H9 (cell line): ENCODE measurements at regions not wholly inside any gene's neighbourhood (a gene's known extent, or its start where the extent isn't known, plus 50 kb on each side); places are given as distances from the start of the nearest gene placed in this dataset.

ENCODE experiments used
- DNase-seq: peaks from one replicate; pipeline ENCODE4 v3.0.0-alpha.2; 2017
- H2AFZ ChIP-seq: one replicate; pipeline ENCODE4 v1.6.1; 2013; ENCODE audit warnings: mild to moderate bottlenecking, low read length, control low read depth, moderate library complexity
- H2AK5ac ChIP-seq: 2 replicates; pipeline ENCODE4 v1.6.1; 2013; ENCODE audit warnings: low read length, control low read depth, mixed read lengths; ENCODE audit not compliant: insufficient read length
- H2BK120ac ChIP-seq: one replicate; pipeline ENCODE4 v1.6.1; 2013; ENCODE audit warnings: low read depth, mild to moderate bottlenecking, low read length, control low read depth, inconsistent platforms; ENCODE audit not compliant: poor library complexity, severe bottlenecking
- H2BK12ac ChIP-seq: 2 replicates; pipeline ENCODE4 v1.6.1; 2013; ENCODE audit warnings: low read length, control low read depth, mixed read lengths, low read depth; ENCODE audit not compliant: insufficient read length
- H2BK15ac ChIP-seq: 2 replicates; pipeline ENCODE4 v1.6.1; 2013; ENCODE audit warnings: low read depth, low read length, control low read depth
- H2BK20ac ChIP-seq: one replicate; pipeline ENCODE4 v1.6.1; 2013; ENCODE audit warnings: low read depth, mild to moderate bottlenecking, low read length, control low read depth, inconsistent platforms; ENCODE audit not compliant: poor library complexity, severe bottlenecking
- H2BK5ac ChIP-seq: 2 replicates; pipeline ENCODE4 v1.6.1; 2013; ENCODE audit warnings: low read length, control low read depth, mixed read lengths; ENCODE audit not compliant: insufficient read length
- H3K14ac ChIP-seq: 2 replicates; pipeline ENCODE4 v1.6.1; 2013; ENCODE audit warnings: low read length, control low read depth; ENCODE audit not compliant: insufficient read depth
- H3K18ac ChIP-seq: 2 replicates; pipeline ENCODE4 v1.6.1; 2013; ENCODE audit warnings: low read depth, mild to moderate bottlenecking, mixed read lengths, low read length, control low read depth; ENCODE audit not compliant: insufficient read length
- H3K23ac ChIP-seq: 2 replicates; pipeline ENCODE4 v1.6.1; 2013; ENCODE audit warnings: low read length, control low read depth, mixed read lengths, low read depth; ENCODE audit not compliant: insufficient read length
- H3K23me2 ChIP-seq: 2 replicates; pipeline ENCODE4 v1.6.1; 2013; ENCODE audit warnings: low read depth, mild to moderate bottlenecking, mixed read lengths, low read length, control low read depth; ENCODE audit not compliant: insufficient read length, poor library complexity, severe bottlenecking
- H3K27ac ChIP-seq: 2 replicates; pipeline ENCODE4 v1.5.1; 2013; ENCODE audit warnings: low read length, control low read depth, mixed read lengths, low read depth; ENCODE audit not compliant: insufficient read length
- H3K27me3 ChIP-seq: 2 replicates; pipeline ENCODE4 v1.6.1; 2013; ENCODE audit warnings: low read length, control low read depth, inconsistent platforms; ENCODE audit not compliant: insufficient read depth
- H3K4ac ChIP-seq: 2 replicates; pipeline ENCODE4 v1.6.1; 2013; ENCODE audit warnings: low read depth, mild to moderate bottlenecking, control low read depth, inconsistent platforms, low read length, moderate library complexity
- H3K4me1 ChIP-seq: 2 replicates; pipeline ENCODE4 v1.6.1; 2013; ENCODE audit warnings: low read length, control low read depth, inconsistent platforms; ENCODE audit not compliant: insufficient read depth
- H3K4me2 ChIP-seq: 2 replicates; pipeline ENCODE4 v1.6.1; 2013; ENCODE audit warnings: low read length, control low read depth, mixed read lengths; ENCODE audit not compliant: insufficient read length, insufficient read depth
- H3K56ac ChIP-seq: 2 replicates; pipeline ENCODE4 v1.6.1; 2013; ENCODE audit warnings: low read depth, mild to moderate bottlenecking, mixed read lengths, low read length, control low read depth; ENCODE audit not compliant: insufficient read length
- H3K79me1 ChIP-seq: 2 replicates; pipeline ENCODE4 v1.6.1; 2013; ENCODE audit warnings: low read depth, mild to moderate bottlenecking, moderate library complexity, low read length, control low read depth, inconsistent platforms; ENCODE audit not compliant: insufficient read depth, poor library complexity, severe bottlenecking
- H3K79me2 ChIP-seq: 2 replicates; pipeline ENCODE4 v1.6.1; 2013; ENCODE audit warnings: low read length, control low read depth, inconsistent platforms; ENCODE audit not compliant: insufficient read depth
- H3K9ac ChIP-seq: 2 replicates; pipeline ENCODE4 v1.6.1; 2013; ENCODE audit warnings: low read length, control low read depth, mixed read lengths; ENCODE audit not compliant: insufficient read length; ENCODE audit errors: extremely low read depth
- H3K9me3 ChIP-seq: one replicate; pipeline ENCODE4 v1.6.1; 2013; ENCODE audit warnings: low read depth, low read length, inconsistent platforms; ENCODE audit not compliant: control insufficient read depth
- H3T11ph ChIP-seq: one replicate; pipeline ENCODE4 v1.6.1; 2013; ENCODE audit warnings: mild to moderate bottlenecking, low read length, control low read depth, inconsistent platforms
- H4K20me1 ChIP-seq: one replicate; pipeline ENCODE4 v1.6.1; 2013; ENCODE audit not compliant: control insufficient read depth, insufficient read length, insufficient read depth
- H4K5ac ChIP-seq: 2 replicates; pipeline ENCODE4 v1.6.1; 2013; ENCODE audit warnings: low read depth, mild to moderate bottlenecking, mixed read lengths, low read length, control low read depth; ENCODE audit not compliant: insufficient read length
- H4K8ac ChIP-seq: replicated peaks from 2 replicates; pipeline ENCODE4 v1.6.1; 2013; ENCODE audit warnings: low read length, control low read depth, mixed read lengths, low read depth; ENCODE audit not compliant: insufficient read length
- H4K91ac ChIP-seq: 2 replicates; pipeline ENCODE4 v1.6.1; 2013; ENCODE audit warnings: low read depth, mild to moderate bottlenecking, moderate library complexity, mixed read lengths, low read length, control low read depth; ENCODE audit not compliant: insufficient read length
- H3K27ac Mint-ChIP-seq, 3 experiments: 2 replicates in 2 of 3; 3 replicates in 1 of 3; pipeline ENCODE4 v1.8.0; 2020 to 2021; ENCODE audit warnings: mixed read lengths in 3 of 3, mild to moderate bottlenecking in 1 of 3, moderate library complexity in 1 of 3
- H3K27me3 Mint-ChIP-seq: 2 replicates; pipeline ENCODE4 v1.8.0; 2021; ENCODE audit warnings: low read depth, mild to moderate bottlenecking, moderate library complexity, mixed read lengths
- H3K36me3 Mint-ChIP-seq, 3 experiments: 2 replicates in 2 of 3; 3 replicates in 1 of 3; pipeline ENCODE4 v1.8.0; 2020 to 2021; ENCODE audit warnings: low read depth in 3 of 3, mixed read lengths in 3 of 3; ENCODE audit not compliant: insufficient read depth in 1 of 3
- H3K4me1 Mint-ChIP-seq, 2 experiments: 2 replicates each; pipeline ENCODE4 v1.8.0; 2020; ENCODE audit warnings: mixed read lengths in 2 of 2
- H3K4me3 Mint-ChIP-seq, 2 experiments: 2 replicates in 1 of 2; 3 replicates in 1 of 2; pipeline ENCODE4 v1.8.0; 2020 to 2021; ENCODE audit warnings: mild to moderate bottlenecking in 2 of 2, mixed read lengths in 2 of 2, moderate library complexity in 1 of 2
- H3K9me3 Mint-ChIP-seq, 2 experiments: 2 replicates in 1 of 2; 3 replicates in 1 of 2; pipeline ENCODE4 v1.8.0; 2020; ENCODE audit warnings: mild to moderate bottlenecking in 2 of 2, mixed read lengths in 2 of 2, moderate library complexity in 1 of 2
- WGBS: extraction: QIAGEN DNeasy Blood & Tissue Kit; methylation state at CpG from one replicate; pipeline ENCODE4 v1.1.7; 2013; ENCODE audit warnings: missing lambda C conversion rate, low lambda C conversion rate, mixed read lengths; ENCODE audit not compliant: insufficient read length; ENCODE audit errors: extremely low coverage; 5-methylcytosine and 5-hydroxymethylcytosine counted together
- TF ChIP-seq, protein P1 (sequence below): fragments of 200-600 bp; sonication (generic); conservative IDR thresholded peaks from 3 replicates; pipeline ENCODE4 v1.8.0; 2021; ENCODE audit warnings: antibody characterized with exemption, mild to moderate bottlenecking

DNA sequence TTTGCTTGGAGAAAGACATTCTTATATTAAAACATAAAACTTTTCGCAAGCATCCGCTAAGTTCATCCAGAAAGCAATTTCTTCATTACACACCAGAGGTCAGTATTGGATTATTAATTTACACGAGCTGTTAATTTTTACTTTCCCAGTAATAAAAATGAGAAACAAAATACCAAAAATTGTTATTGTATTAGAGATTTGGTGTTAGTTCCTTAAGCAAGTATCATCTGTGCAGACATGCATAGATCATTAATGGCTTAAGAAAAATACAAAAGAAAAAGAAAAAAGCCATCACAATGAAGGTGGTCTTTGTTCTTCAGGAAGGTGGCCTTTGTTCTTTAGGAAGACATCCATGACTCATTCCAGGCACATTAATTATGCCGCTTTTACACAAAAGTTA, 53.6 kb upstream of the HNMT start:
- no peak overlapping the region for H3K18ac ChIP-seq
- Mint-ChIP-seq H3K27ac (no peak overlapping the region), H3K27me3 (no peaks in the 10 kb centered on the region), H3K9me3 (no peaks in the 10 kb centered on the region), H3K36me3 (no peaks in the 10 kb centered on the region), H3K4me1 (peaks cover 0 to 4% of the 10 kb centered on the region in 2 experiments; a peak in 2 of 4 replicates), H3K4me3 (no peak overlapping the region)
- no peaks in the 10 kb centered on the region for H3K23me2 ChIP-seq
- H3K27me3 ChIP-seq: no peaks in the 10 kb centered on the region
- no peak overlapping the region for H3K4me2 ChIP-seq
- H3K14ac ChIP-seq: no peak overlapping the region
- H3K56ac ChIP-seq: no peak overlapping the region
- no peak overlapping the region for H4K5ac ChIP-seq
- H4K20me1 ChIP-seq: no peaks in the 10 kb centered on the region
- H3K4me1 ChIP-seq: no peaks in the 10 kb centered on the region
- H3K27ac ChIP-seq: no peak overlapping the region
- no peak overlapping the region for H4K91ac ChIP-seq
- H3K79me1 ChIP-seq: no peaks in the 10 kb centered on the region
- no peak overlapping the region for H2BK15ac ChIP-seq
- H3K9me3 ChIP-seq: no peaks in the 10 kb centered on the region
- DNase-seq: no peak
- H2BK12ac ChIP-seq: no peak overlapping the region
- H2BK20ac ChIP-seq: no peak overlapping the region
- H3K23ac ChIP-seq: no peak overlapping the region
- no peak overlapping the region for H2BK120ac ChIP-seq
- no peak overlapping the region for H3T11ph ChIP-seq
- TF ChIP-seq, protein P1, sequence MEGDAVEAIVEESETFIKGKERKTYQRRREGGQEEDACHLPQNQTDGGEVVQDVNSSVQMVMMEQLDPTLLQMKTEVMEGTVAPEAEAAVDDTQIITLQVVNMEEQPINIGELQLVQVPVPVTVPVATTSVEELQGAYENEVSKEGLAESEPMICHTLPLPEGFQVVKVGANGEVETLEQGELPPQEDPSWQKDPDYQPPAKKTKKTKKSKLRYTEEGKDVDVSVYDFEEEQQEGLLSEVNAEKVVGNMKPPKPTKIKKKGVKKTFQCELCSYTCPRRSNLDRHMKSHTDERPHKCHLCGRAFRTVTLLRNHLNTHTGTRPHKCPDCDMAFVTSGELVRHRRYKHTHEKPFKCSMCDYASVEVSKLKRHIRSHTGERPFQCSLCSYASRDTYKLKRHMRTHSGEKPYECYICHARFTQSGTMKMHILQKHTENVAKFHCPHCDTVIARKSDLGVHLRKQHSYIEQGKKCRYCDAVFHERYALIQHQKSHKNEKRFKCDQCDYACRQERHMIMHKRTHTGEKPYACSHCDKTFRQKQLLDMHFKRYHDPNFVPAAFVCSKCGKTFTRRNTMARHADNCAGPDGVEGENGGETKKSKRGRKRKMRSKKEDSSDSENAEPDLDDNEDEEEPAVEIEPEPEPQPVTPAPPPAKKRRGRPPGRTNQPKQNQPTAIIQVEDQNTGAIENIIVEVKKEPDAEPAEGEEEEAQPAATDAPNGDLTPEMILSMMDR: peak; percentile 72
- H2AK5ac ChIP-seq: no peak overlapping the region
- H2AFZ ChIP-seq: no peak overlapping the region
- H2BK5ac ChIP-seq: no peak overlapping the region
- H3K4ac ChIP-seq: no peak overlapping the region
- H3K79me2 ChIP-seq: no peaks in the 10 kb centered on the region
- WGBS: no CpG with 5 or more reads among the region's 4 CpGs
- H4K8ac ChIP-seq: no peak overlapping the region
- no peak overlapping the region for H3K9ac ChIP-seq
